Cardiac fibroblast (primary cell): ENCODE measurements at regions not wholly inside any gene's neighbourhood (a gene's known extent, or its start where the extent isn't known, plus 50 kb on each side); places are given as distances from the start of the nearest gene placed in this dataset.
A peak's percentile ranks its signal among the peaks of the same experiment; 100 is the strongest.

Source experiments
- DNase-seq, 2 donors: peaks; one replicate each; pipeline versions ENCODE4 v3.0.0 to v3.0.0-alpha.2; 2010; ENCODE audit warnings: low read depth in 2 of 2
- H3K4me3 ChIP-seq, 2 donors: replicated peaks in 1 of 2; 1 replicate in 1 of 2; 2 replicates in 1 of 2; pipeline ENCODE4 v1.5.1; 2011; ENCODE audit warnings: low read depth in 2 of 2, low read length in 2 of 2, mild to moderate bottlenecking in 2 of 2, moderate library complexity in 1 of 2
- CTCF ChIP-seq: IDR thresholded peaks from one replicate; pipeline ENCODE4 v1.5.1; 2011; ENCODE audit warnings: low read depth, mild to moderate bottlenecking, low read length, inconsistent platforms

DNA sequence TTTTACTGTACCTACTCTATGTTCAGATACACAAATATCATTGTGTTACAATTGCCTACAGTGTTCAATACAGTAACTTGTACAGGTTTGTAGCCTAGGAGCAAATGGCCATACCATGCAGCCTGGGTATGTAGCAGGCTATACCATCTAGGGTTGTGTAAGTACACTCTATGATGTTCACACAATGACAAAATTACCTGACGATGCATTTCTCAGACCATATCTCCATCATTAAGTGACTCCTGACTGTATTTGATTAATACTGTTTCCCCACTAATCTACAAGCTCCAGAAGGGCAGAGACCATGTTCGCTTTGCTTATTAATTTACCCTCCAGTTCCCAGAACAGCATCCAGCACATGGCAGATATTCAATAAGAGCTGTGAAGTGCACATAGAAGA is 372.2 kb downstream of the METTL4 start:
- no peak for TF ChIP-seq CTCF
- DNase-seq: no peak
- H3K4me3 ChIP-seq: no peak overlapping the region

DNA sequence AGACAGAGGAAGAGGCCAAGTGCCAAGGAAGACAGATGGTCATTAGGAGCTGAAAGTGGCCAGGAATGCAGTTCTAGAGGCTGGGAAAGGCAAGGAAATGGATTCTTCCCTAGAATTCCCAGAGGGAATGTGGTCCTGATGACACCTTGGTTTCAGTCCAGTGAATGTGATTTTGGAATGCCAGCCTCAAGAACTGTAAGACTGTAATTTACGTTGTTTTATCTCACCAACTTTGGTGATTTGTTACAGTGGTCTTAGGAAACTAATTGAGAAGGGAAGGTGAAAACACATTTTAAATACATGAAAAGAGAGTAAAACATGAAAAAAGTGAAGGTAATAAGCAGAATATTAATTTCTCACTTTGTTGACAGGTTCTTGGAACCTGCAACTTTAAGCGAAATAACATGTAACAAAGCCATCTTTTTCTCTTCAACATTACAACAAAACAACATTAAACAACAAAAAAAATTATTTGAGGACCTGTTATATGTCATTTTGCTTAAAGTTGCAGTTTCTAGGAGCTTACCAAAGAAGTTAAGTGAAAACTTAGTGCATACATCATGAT is 370.2 kb downstream of the METTL4 start:
- no peak for TF ChIP-seq CTCF
- no peak for DNase-seq

GRCh38 chr18:2204736-2205135 is 366.6 kb downstream of the METTL4 start:
- no peak overlapping the region for H3K4me3 ChIP-seq
- no peak for DNase-seq
- TF ChIP-seq CTCF: no peak

More for the DNA sequence above, 370.2 kb downstream of the METTL4 start:
- no peak overlapping the region for H3K4me3 ChIP-seq

GRCh38 chr18:2207294-2207693 is 364.0 kb downstream of the METTL4 start:
- DNase-seq: no peak
- no peak overlapping the region for H3K4me3 ChIP-seq
- TF ChIP-seq CTCF: no peak

GRCh38 chr18:2212598-2213205 is 358.6 kb downstream of the METTL4 start:
- peak in 1 of 2 donors; percentile 56 for DNase-seq
- TF ChIP-seq CTCF: no peak
- H3K4me3 ChIP-seq: no peak overlapping the region

- H3K4me3 ChIP-seq: no peak overlapping the region
- no peak for DNase-seq
- TF ChIP-seq CTCF: no peak
Observed at GRCh38 chr18:2213905-2214304, 357.4 kb downstream of the METTL4 start.

DNA sequence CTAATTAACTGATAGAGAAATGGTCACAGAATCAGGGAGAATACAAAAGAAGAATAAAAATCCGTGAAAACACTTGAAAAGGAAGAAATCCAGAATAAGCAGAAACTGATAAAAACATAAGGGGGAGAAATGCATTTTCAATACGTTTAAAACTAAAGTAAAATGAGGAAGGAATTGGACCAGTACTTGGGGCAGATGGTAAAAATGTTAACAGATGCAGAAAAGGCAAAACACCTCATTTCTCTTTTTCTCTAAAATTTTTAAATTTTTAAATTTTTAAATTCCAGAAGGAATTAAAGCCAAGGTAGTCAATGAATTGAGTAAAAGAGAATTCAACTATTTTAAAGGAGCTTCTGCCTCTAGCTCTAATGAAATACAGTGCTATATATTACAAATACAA is 353.9 kb downstream of the METTL4 start:
- no peak overlapping the region for H3K4me3 ChIP-seq
- no peak for DNase-seq
- TF ChIP-seq CTCF: no peak
